Transverse colon (tissue), 4 donors: ENCODE measurements at regions not wholly inside any gene's neighbourhood (a gene's known extent, or its start where the extent isn't known, plus 50 kb on each side); places are given as distances from the start of the nearest gene placed in this dataset.
"Not testable (repeated sequence)": the region's sequence is repeated elsewhere in the genome, so short reads cannot be mapped to it uniquely, and the experiment has no call there.

ENCODE experiments used
- DNase-seq: peaks from one replicate; pipeline ENCODE4 v3.0.0-alpha.2; 2019
- H3K27ac ChIP-seq, 4 donors: fragments of 200-600 bp; sonication (generic); 2 replicates each; pipeline ENCODE4 v1.5.1; 2016 to 2018; ENCODE audit warnings: inconsistent platforms in 4 of 4
- H3K27me3 ChIP-seq: fragments of 200-600 bp; sonication (generic); 2 replicates; pipeline ENCODE4 v1.5.1; 2017; ENCODE audit warnings: inconsistent platforms
- H3K36me3 ChIP-seq, 4 donors: fragments of 200-600 bp; sonication (generic); 2 replicates each; pipeline ENCODE4 v1.5.1; 2017 to 2019; ENCODE audit warnings: inconsistent platforms in 4 of 4
- H3K4me1 ChIP-seq, 4 donors: fragments of 200-600 bp; sonication (generic); 2 replicates each; pipeline ENCODE4 v1.5.1; 2017 to 2020; ENCODE audit warnings: inconsistent platforms in 4 of 4
- H3K4me3 ChIP-seq, 4 donors: fragments of 200-600 bp; sonication (generic); 1 replicate in 1 of 4; 2 replicates in 3 of 4; pipeline versions ENCODE4 v1.5.1 to v1.6.1; 2017 to 2019; ENCODE audit warnings: inconsistent platforms in 4 of 4
- H3K9me3 ChIP-seq, 2 donors: fragments of 200-600 bp; sonication (generic); 2 replicates each; pipeline ENCODE4 v1.5.1; 2017 to 2019; ENCODE audit warnings: inconsistent platforms in 2 of 2
- EP300 ChIP-seq: sonication (generic); formaldehyde crosslinking; IDR thresholded peaks from one replicate; pipeline ENCODE4 v1.6.1; 2017; ENCODE audit warnings: antibody characterized with exemption, low read depth
- POLR2A ChIP-seq: fragments of 450-650 bp; IDR thresholded peaks from one replicate; pipeline ENCODE4 v1.6.1; 2016; ENCODE audit warnings: antibody characterized with exemption, mild to moderate bottlenecking, moderate library complexity
- POLR2AphosphoS5 ChIP-seq, 3 donors: sonication (generic); formaldehyde crosslinking; IDR thresholded peaks; one replicate each; pipeline ENCODE4 v1.6.1; 2016; ENCODE audit warnings: antibody characterized with exemption in 3 of 3
- WGBS, 2 donors: methylation state at CpG; one replicate each; pipeline ENCODE4 v1.1.5; 2018; ENCODE audit warnings: low coverage in 1 of 2; 5-methylcytosine and 5-hydroxymethylcytosine counted together
- in situ Hi-C, 4 donors: fragments of 200-750 bp; cut with MboI; loops; one replicate each; pipeline versions ENCODE4 v1.15.0 to v1.15.1; 2017; ENCODE audit warnings: low sequenced_read_pairs in 3 of 4, low pct_ligation_motif_present in 1 of 4, low pct_unique_long_range_greater_than_20kb in 1 of 4
- intact Hi-C: fragments of 100-400 bp; cut with DNase I; formaldehyde crosslinking; loops from one replicate; pipeline ENCODE4 v1.15.1; 2023; ENCODE audit warnings: low total_unique reads
- TF ChIP-seq, protein P1 (sequence below), 5 experiments: fragments of 200-600 bp in 3 of 5; fragments of 450-650 bp in 2 of 5; sonication (generic) in 3 of 5; IDR thresholded peaks; 1 replicate in 2 of 5; 2 replicates in 3 of 5; pipeline ENCODE4 v1.5.1; 2016 to 2017; ENCODE audit warnings: antibody characterized with exemption in 5 of 5, inconsistent platforms in 3 of 5, mild to moderate bottlenecking in 2 of 5, moderate library complexity in 1 of 5

DNA sequence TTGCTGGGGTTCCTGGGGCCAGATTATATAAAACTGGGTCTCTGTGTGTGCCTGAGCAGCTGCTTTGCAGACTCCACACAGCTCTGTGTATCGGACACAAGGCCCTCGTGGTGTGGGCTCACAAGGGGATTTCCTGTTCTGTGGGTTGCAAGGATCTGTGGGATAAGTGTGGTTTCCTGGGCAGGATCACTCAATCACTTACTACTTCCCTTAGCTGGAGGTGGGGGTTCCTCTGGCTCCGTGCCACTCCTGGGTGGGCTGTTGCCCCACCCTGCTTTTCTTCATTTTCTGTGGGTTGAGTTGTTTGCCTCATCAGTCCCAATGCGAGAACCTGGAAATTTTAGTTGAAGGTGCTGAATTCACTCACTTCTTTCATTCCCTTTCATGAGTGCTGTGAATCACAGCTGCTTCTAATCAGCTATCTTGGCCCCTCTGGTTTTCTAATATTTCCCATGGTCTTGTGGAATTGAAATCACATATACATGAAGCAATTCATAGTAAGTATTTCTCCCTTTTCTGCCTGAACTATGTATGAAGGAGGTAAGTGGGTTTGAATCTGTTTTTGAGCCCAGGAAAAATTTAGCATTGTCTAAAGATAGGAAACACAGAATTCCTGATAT, 196.3 kb downstream of the DCDC2C start:
- Histone ChIP-seq H3K4me3 (no peak overlapping the region), H3K4me1 (no peaks in the 10 kb centered on the region), H3K9me3 (no peaks in the 10 kb centered on the region), H3K36me3 (no peaks in the 10 kb centered on the region), H3K27ac (no peak overlapping the region), H3K27me3 (no peaks in the 10 kb centered on the region)
- WGBS, 2 donors = 37 to 49% methylated on average over 2 to 4 of the region's 4 CpGs
- TF ChIP-seq POLR2A (no peak), EP300 (no peak), POLR2AphosphoS5 (IDR thresholded peaks at IDR 0.05) (no peak)
- TF ChIP-seq, protein P1, sequence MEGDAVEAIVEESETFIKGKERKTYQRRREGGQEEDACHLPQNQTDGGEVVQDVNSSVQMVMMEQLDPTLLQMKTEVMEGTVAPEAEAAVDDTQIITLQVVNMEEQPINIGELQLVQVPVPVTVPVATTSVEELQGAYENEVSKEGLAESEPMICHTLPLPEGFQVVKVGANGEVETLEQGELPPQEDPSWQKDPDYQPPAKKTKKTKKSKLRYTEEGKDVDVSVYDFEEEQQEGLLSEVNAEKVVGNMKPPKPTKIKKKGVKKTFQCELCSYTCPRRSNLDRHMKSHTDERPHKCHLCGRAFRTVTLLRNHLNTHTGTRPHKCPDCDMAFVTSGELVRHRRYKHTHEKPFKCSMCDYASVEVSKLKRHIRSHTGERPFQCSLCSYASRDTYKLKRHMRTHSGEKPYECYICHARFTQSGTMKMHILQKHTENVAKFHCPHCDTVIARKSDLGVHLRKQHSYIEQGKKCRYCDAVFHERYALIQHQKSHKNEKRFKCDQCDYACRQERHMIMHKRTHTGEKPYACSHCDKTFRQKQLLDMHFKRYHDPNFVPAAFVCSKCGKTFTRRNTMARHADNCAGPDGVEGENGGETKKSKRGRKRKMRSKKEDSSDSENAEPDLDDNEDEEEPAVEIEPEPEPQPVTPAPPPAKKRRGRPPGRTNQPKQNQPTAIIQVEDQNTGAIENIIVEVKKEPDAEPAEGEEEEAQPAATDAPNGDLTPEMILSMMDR (IDR thresholded peaks at IDR 0.05) = no peak
- intact Hi-C loops = no loop called here
- no peak for DNase-seq
- in situ Hi-C loops = no loop called here

DNA sequence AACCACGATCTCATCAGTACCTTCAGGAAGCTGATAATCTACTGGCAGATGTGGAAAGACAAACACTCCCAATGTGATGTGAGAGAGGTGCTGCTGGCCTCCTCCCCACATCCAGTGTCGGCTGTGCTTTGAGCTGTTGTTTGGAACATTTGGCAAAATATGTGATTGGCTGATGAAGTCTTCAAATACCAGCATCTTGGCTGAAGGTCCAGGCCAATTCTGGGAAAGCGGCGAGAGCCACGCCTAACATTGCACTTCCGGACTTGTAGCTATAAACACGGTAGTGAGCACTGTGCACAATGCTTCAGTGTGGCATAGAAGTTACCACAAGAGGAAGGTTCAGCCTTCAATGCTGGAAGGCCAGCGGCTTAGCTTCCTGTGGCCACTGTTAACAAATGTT, 198.8 kb downstream of the DCDC2C start:
- 56 to 78% methylated on average over 1 to 8 of the region's 8 CpGs for WGBS, 2 donors

DNA sequence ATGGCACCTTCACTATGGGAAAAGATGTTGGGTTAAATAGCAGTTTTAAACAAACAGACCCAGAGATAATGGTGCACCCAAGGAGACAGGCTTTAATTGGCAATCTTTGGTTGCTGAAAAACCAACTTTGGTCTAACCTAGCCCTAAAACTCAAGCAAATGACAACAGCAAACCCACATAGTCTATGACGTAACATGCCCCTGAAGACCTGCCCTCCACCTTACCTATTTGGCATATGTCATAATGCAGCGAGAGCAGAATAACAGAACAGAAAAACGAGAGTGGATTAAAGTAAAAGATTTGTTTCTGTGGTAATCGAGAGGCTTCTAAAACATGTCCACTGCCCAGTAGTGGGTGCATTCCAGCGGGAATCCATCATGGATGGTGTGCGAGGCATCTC, 200.7 kb downstream of the DCDC2C start:
- TF ChIP-seq POLR2AphosphoS5 (IDR thresholded peaks at IDR 0.05) = no peak
- TF ChIP-seq EP300 = no peak
- TF ChIP-seq POLR2A = no peak
- TF ChIP-seq, protein P1 (IDR thresholded peaks at IDR 0.05) = no peak
- no peaks in the 10 kb centered on the region for H3K27me3 ChIP-seq
- H3K27ac ChIP-seq = no peak overlapping the region
- peaks cover 0 to 7% of the 10 kb centered on the region in 2 donors for H3K9me3 ChIP-seq
- H3K4me3 ChIP-seq = no peak overlapping the region
- no peaks in the 10 kb centered on the region for H3K36me3 ChIP-seq
- H3K4me1 ChIP-seq = no peaks in the 10 kb centered on the region
- 83 to 88% methylated on average over 6 of the region's 6 CpGs for WGBS, 2 donors
- in situ Hi-C loops (no loop called here), intact Hi-C loops (no loop called here)
- DNase-seq = no peak

More for the DNA sequence above, 198.8 kb downstream of the DCDC2C start:
- DNase-seq = no peak
- no peaks in the 10 kb centered on the region for H3K27me3 ChIP-seq
- H3K9me3 ChIP-seq = no peaks in the 10 kb centered on the region
- H3K27ac ChIP-seq = no peak overlapping the region
- no peaks in the 10 kb centered on the region for H3K36me3 ChIP-seq
- no peak overlapping the region for H3K4me3 ChIP-seq
- intact Hi-C loops (no loop called here), in situ Hi-C loops (no loop called here)
- TF ChIP-seq, protein P1 (IDR thresholded peaks at IDR 0.05) = no peak
- TF ChIP-seq EP300 = no peak
- no peak for TF ChIP-seq POLR2A
- TF ChIP-seq POLR2AphosphoS5 (IDR thresholded peaks at IDR 0.05) = no peak
- no peaks in the 10 kb centered on the region for H3K4me1 ChIP-seq

DNA sequence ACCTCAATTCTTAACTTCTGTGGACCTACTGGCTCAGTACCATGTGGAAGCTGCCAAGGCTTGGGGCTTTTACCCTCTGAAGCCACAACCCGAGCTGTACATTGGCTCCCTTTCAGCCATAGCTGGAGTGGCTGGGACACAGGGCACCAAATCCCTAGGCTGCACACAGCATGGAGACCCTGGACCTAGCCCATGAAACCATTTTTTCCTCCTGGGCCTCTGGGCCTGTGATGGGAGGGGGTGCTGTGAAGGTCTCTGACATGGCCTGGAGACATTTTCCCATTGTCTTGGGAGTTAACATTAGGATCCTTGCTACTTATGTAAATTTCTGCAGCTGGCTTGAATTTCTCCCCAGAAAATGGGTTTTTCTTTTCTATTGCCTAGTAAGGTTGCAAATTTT, 205.1 kb downstream of the DCDC2C start:
- 69% methylated on average over 1 of the region's 1 CpG; no CpG with 5 or more reads in 1 of the 2 donors for WGBS, 2 donors
- DNase-seq, H3K4me1 ChIP-seq, intact Hi-C loops, in situ Hi-C loops, H3K36me3 ChIP-seq, H3K27ac ChIP-seq, H3K4me3 ChIP-seq, H3K9me3 ChIP-seq, H3K27me3 ChIP-seq: not testable (repeated sequence)

DNA sequence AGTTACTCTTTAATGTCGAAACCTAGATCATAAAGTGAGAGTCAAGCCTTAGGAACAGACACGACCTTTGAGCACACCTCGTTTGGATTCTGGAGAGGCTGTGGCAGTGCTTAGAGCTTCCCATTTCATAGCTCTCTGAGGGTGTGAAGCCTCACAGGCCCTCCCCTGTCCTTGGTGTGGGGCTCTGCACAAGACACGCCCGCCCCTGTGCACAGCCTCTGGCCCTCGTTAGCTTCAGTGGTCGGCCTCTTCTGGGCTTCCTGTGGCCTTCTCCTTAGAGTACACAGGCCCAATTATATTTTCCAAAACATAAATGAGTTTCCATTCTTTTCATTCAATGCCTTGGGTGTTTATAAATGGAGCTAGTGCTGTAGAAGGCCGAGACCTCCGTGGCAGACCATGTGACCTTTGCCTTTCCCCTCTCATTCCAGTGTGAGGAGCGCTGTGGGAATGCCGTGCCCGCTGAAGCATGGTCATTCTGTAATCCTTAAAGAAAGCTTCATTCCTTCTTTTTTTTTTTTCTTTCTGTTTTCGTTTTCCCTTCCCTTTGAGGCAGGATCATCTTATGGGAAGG, 208.6 kb downstream of the DCDC2C start:
- 63 to 73% methylated on average over 7 to 13 of the region's 13 CpGs for WGBS, 2 donors
- TF ChIP-seq POLR2AphosphoS5 (IDR thresholded peaks at IDR 0.05) (no peak), POLR2A (no peak), EP300 (no peak)
- TF ChIP-seq, protein P1 (IDR thresholded peaks at IDR 0.05) = no peak
- no peaks in the 10 kb centered on the region for H3K4me1 ChIP-seq
- H3K36me3 ChIP-seq = no peaks in the 10 kb centered on the region
- no peak overlapping the region for H3K27ac ChIP-seq
- H3K9me3 ChIP-seq = peaks cover 0 to 7% of the 10 kb centered on the region in 2 donors
- in situ Hi-C loops (no loop called here), intact Hi-C loops (no loop called here)
- no peak overlapping the region for H3K4me3 ChIP-seq
- no peak for DNase-seq
- H3K27me3 ChIP-seq = no peaks in the 10 kb centered on the region
